HAP-1 (cell line): ENCODE measurements at regions not wholly inside any gene's neighbourhood (a gene's known extent, or its start where the extent isn't known, plus 50 kb on each side); places are given as distances from the start of the nearest gene placed in this dataset.
"Not testable (repeated sequence)": the region's sequence is repeated elsewhere in the genome, so short reads cannot be mapped to it uniquely, and the experiment has no call there.

ENCODE experiments used
- DNase-seq, 2 experiments: peaks; one replicate each; pipeline ENCODE4 v3.0.0-alpha.2; 2016 to 2020; ENCODE audit warnings: low spot score in 2 of 2
- H3K27me3 ChIP-seq: fragments of 250-450 bp; sonication (Bioruptor Pico); 2 replicates; pipeline ENCODE4 v1.5.1; 2020; ENCODE audit warnings: low read depth, mild to moderate bottlenecking, moderate library complexity
- H3K36me3 ChIP-seq: fragments of 250-450 bp; sonication (Bioruptor Pico); replicated peaks from 2 replicates; pipeline ENCODE4 v1.5.1; 2020; ENCODE audit warnings: mild to moderate bottlenecking
- H3K4me1 ChIP-seq: fragments of 250-450 bp; sonication (Bioruptor Pico); 2 replicates; pipeline ENCODE4 v1.5.1; 2020; ENCODE audit warnings: mild to moderate bottlenecking
- H3K4me3 ChIP-seq: fragments of 250-450 bp; sonication (Bioruptor Pico); 2 replicates; pipeline ENCODE4 v1.5.1; 2020; ENCODE audit warnings: mild to moderate bottlenecking, moderate library complexity
- H3K9me3 ChIP-seq: fragments of 250-450 bp; sonication (Bioruptor Pico); 2 replicates; pipeline ENCODE4 v1.5.1; 2020; ENCODE audit warnings: mild to moderate bottlenecking, moderate library complexity
- in situ Hi-C: fragments of 300-500 bp; cut with MboI; formaldehyde crosslinking; loops from 3 replicates; pipeline ENCODE4 v1.14.3; 2020; ENCODE audit warnings: low sequenced_read_pairs, inconsistent platforms, mixed read lengths

- no peak for DNase-seq
These were observed 407.1 kb upstream of the MGMT start for GRCh38 chr10:129059977-129060376.

GRCh38 chr10:129063212-129063611 lies 403.8 kb upstream of the MGMT start:
- Histone ChIP-seq H3K4me3 (no peak overlapping the region), H3K4me1 (no peaks in the 10 kb centered on the region), H3K27me3 (no peaks in the 10 kb centered on the region), H3K9me3 (no peaks in the 10 kb centered on the region), H3K36me3 (no peaks in the 10 kb centered on the region)
- in situ Hi-C loops, result no loop called here
- no peak for DNase-seq

More at GRCh38 chr10:129059977-129060376, 407.1 kb upstream of the MGMT start:
- H3K9me3 ChIP-seq, result no peaks in the 10 kb centered on the region
- H3K27me3 ChIP-seq, result no peaks in the 10 kb centered on the region
- no peaks in the 10 kb centered on the region for H3K36me3 ChIP-seq
- H3K4me1 ChIP-seq, result no peaks in the 10 kb centered on the region
- in situ Hi-C loops, result no loop called here
- no peak overlapping the region for H3K4me3 ChIP-seq

- Histone ChIP-seq H3K4me1 (no peaks in the 10 kb centered on the region), H3K9me3 (no peaks in the 10 kb centered on the region), H3K4me3 (no peak overlapping the region), H3K27me3 (no peaks in the 10 kb centered on the region), H3K36me3 (no peaks in the 10 kb centered on the region)
- in situ Hi-C loops, result no loop called here
- no peak for DNase-seq
These were observed 403.2 kb upstream of the MGMT start for GRCh38 chr10:129063877-129064276.

GRCh38 chr10:129066529-129066928 lies 400.5 kb upstream of the MGMT start:
- H3K4me1 ChIP-seq, H3K36me3 ChIP-seq, DNase-seq, H3K4me3 ChIP-seq, in situ Hi-C loops, H3K27me3 ChIP-seq, H3K9me3 ChIP-seq: not testable (repeated sequence)

GRCh38 chr10:129071411-129071810 lies 395.6 kb upstream of the MGMT start:
- H3K36me3 ChIP-seq, in situ Hi-C loops, H3K9me3 ChIP-seq, DNase-seq, H3K4me3 ChIP-seq, H3K27me3 ChIP-seq, H3K4me1 ChIP-seq: not testable (repeated sequence)

- Histone ChIP-seq H3K9me3 (no peaks in the 10 kb centered on the region), H3K4me1 (no peaks in the 10 kb centered on the region), H3K36me3 (no peaks in the 10 kb centered on the region), H3K4me3 (no peak overlapping the region), H3K27me3 (no peaks in the 10 kb centered on the region)
- no peak for DNase-seq
- in situ Hi-C loops, result no loop called here
These were observed 392.1 kb upstream of the MGMT start for GRCh38 chr10:129074939-129075338.

GRCh38 chr10:129075508-129075907 lies 391.5 kb upstream of the MGMT start:
- in situ Hi-C loops, result no loop called here

GRCh38 chr10:129075927-129076326 lies 391.1 kb upstream of the MGMT start:
- H3K27me3 ChIP-seq, result no peaks in the 10 kb centered on the region
- in situ Hi-C loops, result no loop called here
- H3K9me3 ChIP-seq, result no peaks in the 10 kb centered on the region
- no peaks in the 10 kb centered on the region for H3K36me3 ChIP-seq
- no peaks in the 10 kb centered on the region for H3K4me1 ChIP-seq
- DNase-seq, result no peak
- H3K4me3 ChIP-seq, result no peak overlapping the region

More at GRCh38 chr10:129075508-129075907, 391.5 kb upstream of the MGMT start:
- no peak overlapping the region for H3K4me3 ChIP-seq
- no peak for DNase-seq
- no peaks in the 10 kb centered on the region for H3K4me1 ChIP-seq
- H3K27me3 ChIP-seq, result no peaks in the 10 kb centered on the region
- no peaks in the 10 kb centered on the region for H3K9me3 ChIP-seq
- H3K36me3 ChIP-seq, result no peaks in the 10 kb centered on the region

DNA sequence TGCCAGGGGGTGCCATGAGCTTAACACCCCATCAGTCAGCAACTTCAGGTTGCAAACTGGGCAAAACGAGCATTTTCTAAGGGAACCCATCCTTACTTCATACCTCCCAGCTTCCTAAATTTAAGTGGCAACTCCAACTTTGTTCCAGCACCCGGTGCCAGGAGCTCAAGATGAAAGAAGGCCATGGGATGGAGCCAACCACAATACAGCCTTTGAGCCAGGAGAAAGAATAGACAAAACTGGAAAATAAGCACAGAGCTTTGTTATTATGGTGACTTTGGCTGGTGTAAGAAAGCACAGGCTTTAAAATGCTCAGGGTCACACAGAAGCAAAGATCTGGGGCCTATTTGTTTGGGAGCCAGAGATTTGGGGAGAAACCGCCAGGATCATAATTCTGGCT lies 388.7 kb upstream of the MGMT start:
- no peak overlapping the region for H3K4me3 ChIP-seq
- no peaks in the 10 kb centered on the region for H3K36me3 ChIP-seq
- H3K27me3 ChIP-seq, result no peaks in the 10 kb centered on the region
- DNase-seq, result no peak
- in situ Hi-C loops, result no loop called here
- no peaks in the 10 kb centered on the region for H3K4me1 ChIP-seq
- no peaks in the 10 kb centered on the region for H3K9me3 ChIP-seq

DNA sequence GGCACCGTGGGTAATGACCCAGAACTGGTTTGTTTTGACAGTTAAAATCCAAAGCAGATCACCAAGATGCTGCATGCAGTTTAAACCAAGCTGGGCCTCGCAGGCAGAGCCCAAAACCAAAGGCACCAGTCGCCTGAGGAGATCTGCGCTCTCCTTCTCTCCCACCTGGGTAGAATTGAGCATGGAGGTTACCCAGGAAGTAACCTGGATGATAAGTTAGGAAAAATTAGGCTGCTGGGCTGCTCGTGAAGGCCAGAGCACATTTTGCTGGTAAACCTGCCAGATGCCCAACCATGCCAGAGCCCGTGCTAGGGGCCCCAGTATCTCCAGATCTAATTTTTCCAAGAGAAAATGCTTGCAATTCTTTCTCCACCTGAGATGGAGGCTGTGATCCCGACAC lies 388.3 kb upstream of the MGMT start:
- in situ Hi-C loops, result no loop called here
- no peaks in the 10 kb centered on the region for H3K4me1 ChIP-seq
- no peaks in the 10 kb centered on the region for H3K27me3 ChIP-seq
- no peak overlapping the region for H3K4me3 ChIP-seq
- no peaks in the 10 kb centered on the region for H3K36me3 ChIP-seq
- H3K9me3 ChIP-seq, result no peaks in the 10 kb centered on the region
- no peak for DNase-seq

DNA sequence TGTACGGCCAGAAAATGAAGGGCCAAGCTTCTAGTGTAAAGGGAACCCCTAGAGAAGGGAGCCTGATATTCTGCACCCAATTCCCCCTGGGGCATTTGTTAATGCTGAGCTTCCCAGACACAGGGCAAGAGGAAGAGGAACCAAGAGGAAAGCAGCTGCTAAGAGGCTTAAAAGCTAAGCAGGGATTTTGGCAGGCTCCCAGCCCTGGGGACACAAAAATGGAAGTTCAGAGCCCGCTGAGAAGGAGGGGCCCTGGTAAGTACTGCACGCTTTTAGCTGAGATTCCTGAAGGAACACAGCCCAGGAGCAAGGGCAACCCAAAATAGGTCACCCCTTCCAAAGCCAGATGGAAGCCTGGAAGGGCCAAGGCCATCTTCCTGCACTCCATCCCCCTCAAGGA lies 387.3 kb upstream of the MGMT start:
- Histone ChIP-seq H3K4me1 (no peaks in the 10 kb centered on the region), H3K36me3 (no peaks in the 10 kb centered on the region), H3K27me3 (no peaks in the 10 kb centered on the region), H3K4me3 (no peak overlapping the region), H3K9me3 (no peaks in the 10 kb centered on the region)
- no peak for DNase-seq
- in situ Hi-C loops, result no loop called here

GRCh38 chr10:129085811-129086210 lies 381.2 kb upstream of the MGMT start:
- no peaks in the 10 kb centered on the region for H3K36me3 ChIP-seq
- H3K4me3 ChIP-seq, result no peak overlapping the region
- in situ Hi-C loops, result no loop called here
- no peaks in the 10 kb centered on the region for H3K4me1 ChIP-seq
- no peaks in the 10 kb centered on the region for H3K9me3 ChIP-seq
- DNase-seq, result no peak
- no peaks in the 10 kb centered on the region for H3K27me3 ChIP-seq

- no peak for DNase-seq
- no peaks in the 10 kb centered on the region for H3K36me3 ChIP-seq
- in situ Hi-C loops, result no loop called here
- no peaks in the 10 kb centered on the region for H3K27me3 ChIP-seq
- H3K4me1 ChIP-seq, result no peaks in the 10 kb centered on the region
- H3K4me3 ChIP-seq, result no peak overlapping the region
- H3K9me3 ChIP-seq, result no peaks in the 10 kb centered on the region
These were observed 377.7 kb upstream of the MGMT start for GRCh38 chr10:129089341-129089740.

- Histone ChIP-seq H3K36me3 (no peaks in the 10 kb centered on the region), H3K27me3 (no peaks in the 10 kb centered on the region), H3K9me3 (no peaks in the 10 kb centered on the region), H3K4me3 (no peak overlapping the region), H3K4me1 (no peaks in the 10 kb centered on the region)
- in situ Hi-C loops, result no loop called here
- DNase-seq, result no peak
These were observed 376.9 kb upstream of the MGMT start for GRCh38 chr10:129090165-129090564.

DNA sequence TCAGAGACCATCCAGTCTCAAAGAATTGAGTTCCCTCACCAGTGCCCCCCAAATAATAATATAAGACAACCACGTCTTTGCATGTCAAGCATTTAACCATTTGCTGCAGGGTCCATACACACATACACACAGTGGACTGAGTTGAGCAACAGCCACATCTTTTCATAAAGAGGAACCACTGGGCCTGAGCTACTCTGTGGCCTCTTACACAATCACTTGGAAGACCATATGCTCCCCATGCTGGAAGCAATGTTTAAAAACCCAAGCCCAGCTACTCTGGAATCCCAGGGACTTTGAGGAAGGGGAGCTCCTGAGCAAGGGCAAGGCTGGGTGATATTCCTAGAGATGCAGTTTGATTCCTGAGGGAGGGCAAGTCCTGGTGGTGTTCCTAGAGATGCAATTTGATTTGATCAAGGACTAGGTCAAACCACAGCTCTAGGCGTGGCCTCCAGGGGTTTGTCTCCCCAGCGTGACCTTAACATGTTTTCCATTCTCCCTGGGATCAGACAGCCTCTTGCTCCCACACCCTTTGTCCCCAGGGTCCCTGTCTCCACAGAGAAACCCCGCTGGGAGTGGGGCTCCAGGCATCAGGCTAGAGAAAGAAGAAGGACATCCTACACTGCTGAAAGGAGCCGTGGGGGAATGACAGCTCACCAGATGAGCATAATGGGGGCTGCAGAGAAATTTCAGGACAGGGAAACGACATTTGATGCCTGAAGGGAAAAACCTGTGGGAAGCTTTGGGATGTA lies 376.2 kb upstream of the MGMT start:
- in situ Hi-C loops, result no loop called here

More for the DNA sequence above, 376.2 kb upstream of the MGMT start:
- DNase-seq, result no peak
- H3K9me3 ChIP-seq, result no peaks in the 10 kb centered on the region
- H3K27me3 ChIP-seq, result no peaks in the 10 kb centered on the region
- no peak overlapping the region for H3K4me3 ChIP-seq
- H3K4me1 ChIP-seq, result no peaks in the 10 kb centered on the region
- H3K36me3 ChIP-seq, result no peaks in the 10 kb centered on the region
